HCT116 (cell line): ENCODE measurements at regions not wholly inside any gene's neighbourhood (a gene's known extent, or its start where the extent isn't known, plus 50 kb on each side); places are given as distances from the start of the nearest gene placed in this dataset.

Experiments
- ATAC-seq: fragments of 200-7000 bp; cut with Tn5 transposase; 2 replicates; pipeline ENCODE4 v1.9.1; 2020; ENCODE audit warnings: mild to moderate bottlenecking, moderate library complexity
- BruUV-seq: library from RNA; stranded (reverse); fragments of 400-500 nt; replicated peaks from 2 replicates; lab custom pipeline; 2021; lab: Mats Ljungman, UMichigan
- CTCF ChIA-PET: fragments of 300-600 bp; sonication (Branson Sonifier 250); formaldehyde crosslinking; loops from one replicate; lab custom pipeline; 2021; ENCODE audit warnings: antibody characterized with exemption; lab: Charles Lee
- POLR2A ChIA-PET: fragments of 300-600, 350-600 bp; sonication (Branson Sonifier 250); formaldehyde crosslinking; loops from one replicate; lab custom pipeline; 2021; ENCODE audit warnings: antibody characterized with exemption; lab: Charles Lee
- RAD21 ChIA-PET, 2 experiments: fragments of 300-600 bp; sonication (Branson Sonifier 250); formaldehyde crosslinking; loops; one replicate each; lab custom pipeline; 2023; ENCODE audit warnings: low total read pairs in 2 of 2; ENCODE audit not compliant: uncharacterized antibody in 2 of 2, unreplicated experiment in 2 of 2, low non-redundant PET in 1 of 2; lab: Charles Lee
- DNase-seq: peaks from one replicate; pipeline ENCODE4 v3.0.0-alpha.2; 2010; ENCODE audit warnings: low read depth, low spot score
- H2AFZ ChIP-seq: fragments of 200-600 bp; shearing (Covaris generic), sonication (generic); 2 replicates; pipeline ENCODE4 v1.6.1; 2017; ENCODE audit warnings: low read depth, mixed run types, mixed read lengths, antibody characterized with exemption, low read length; ENCODE audit not compliant: poor library complexity, severe bottlenecking
- H3K27ac ChIP-seq: 2 replicates; pipeline ENCODE4 v1.5.1; 2012; ENCODE audit warnings: low read depth, low read length
- H3K27me3 ChIP-seq: fragments of 200-600 bp; sonication (generic); 2 replicates; pipeline ENCODE4 v1.6.1; 2016; ENCODE audit warnings: mixed run types, low read length, mixed read lengths; ENCODE audit not compliant: insufficient read depth
- H3K36me3 ChIP-seq, 2 experiments: fragments of 200-500 bp in 1 of 2; fragments of 200-600 bp in 1 of 2; sonication (Bioruptor generic) in 1 of 2; sonication (generic) in 1 of 2; 2 replicates each; pipeline versions ENCODE4 v1.5.1 to v1.6.1; 2014 to 2016; ENCODE audit warnings: low read length in 2 of 2, inconsistent platforms in 1 of 2, mixed read lengths in 1 of 2, mixed run types in 1 of 2; ENCODE audit not compliant: insufficient read depth in 2 of 2, control insufficient read depth in 1 of 2
- H3K4me1 ChIP-seq, 2 experiments: fragments of 200-600 bp in 1 of 2; sonication (generic) in 1 of 2; 2 replicates each; pipeline versions ENCODE4 v1.5.1 to v1.6.1; 2012 to 2017; ENCODE audit warnings: low read length in 2 of 2, inconsistent platforms in 1 of 2, mild to moderate bottlenecking in 1 of 2, mixed read lengths in 1 of 2, mixed run types in 1 of 2, moderate library complexity in 1 of 2; ENCODE audit not compliant: insufficient read depth in 2 of 2, control insufficient read depth in 1 of 2
- H3K4me2 ChIP-seq: fragments of 200-600 bp; sonication (generic); 2 replicates; pipeline ENCODE4 v1.6.1; 2017; ENCODE audit warnings: mixed run types, low read length, mixed read lengths
- H3K4me3 ChIP-seq, 2 experiments: fragments of 200-600 bp in 1 of 2; sonication (generic) in 1 of 2; replicated peaks in 1 of 2; 2 replicates each; pipeline ENCODE4 v1.5.1; 2011 to 2016; ENCODE audit warnings: low read length in 2 of 2, control low read depth in 1 of 2, low read depth in 1 of 2, mild to moderate bottlenecking in 1 of 2, mixed read lengths in 1 of 2, mixed run types in 1 of 2
- H3K79me2 ChIP-seq: fragments of 200-600 bp; sonication (generic); 2 replicates; pipeline ENCODE4 v1.6.1; 2017; ENCODE audit warnings: mild to moderate bottlenecking, mixed run types, low read length, moderate library complexity, mixed read lengths; ENCODE audit not compliant: insufficient read depth
- H3K9ac ChIP-seq: fragments of 200-600 bp; sonication (generic); 2 replicates; pipeline ENCODE4 v1.6.1; 2016; ENCODE audit warnings: low read length, mixed read lengths
- H3K9me2 ChIP-seq: fragments of 200-600 bp; sonication (generic), shearing (Covaris generic); 2 replicates; pipeline ENCODE4 v1.6.1; 2017; ENCODE audit warnings: mixed run types, mild to moderate bottlenecking, moderate library complexity; ENCODE audit not compliant: insufficient read depth
- H3K9me3 ChIP-seq, 2 experiments: fragments of 200-500 bp in 1 of 2; fragments of 200-600 bp in 1 of 2; sonication (Bioruptor generic) in 1 of 2; sonication (generic) in 1 of 2; 2 replicates each; pipeline ENCODE4 v1.6.1; 2014 to 2017; ENCODE audit warnings: low read length in 2 of 2, mixed read lengths in 2 of 2, inconsistent platforms in 1 of 2, low read depth in 1 of 2, mild to moderate bottlenecking in 1 of 2, mixed run types in 1 of 2, moderate library complexity in 1 of 2; ENCODE audit not compliant: control insufficient read depth in 1 of 2, insufficient read depth in 1 of 2
- H4K20me1 ChIP-seq: fragments of 200-600 bp; sonication (generic), shearing (Covaris generic); 2 replicates; pipeline ENCODE4 v1.6.1; 2017; ENCODE audit warnings: mixed run types, mild to moderate bottlenecking, moderate library complexity; ENCODE audit not compliant: insufficient read depth
- CBX3 ChIP-seq: IDR thresholded peaks from 2 replicates; pipeline ENCODE4 v1.6.1; 2012; ENCODE audit warnings: low read depth
- CEBPB ChIP-seq: IDR thresholded peaks from 2 replicates; pipeline ENCODE4 v1.6.1; 2012; ENCODE audit warnings: low read depth
- EGR1 ChIP-seq: IDR thresholded peaks from 2 replicates; pipeline ENCODE4 v1.6.1; 2012; ENCODE audit warnings: low read depth
- EZH2phosphoT487 ChIP-seq: fragments of 200-600 bp; IDR thresholded peaks from 2 replicates; pipeline ENCODE4 v1.6.1; 2018; ENCODE audit warnings: antibody characterized with exemption, borderline replicate concordance
- FOSL1 ChIP-seq: IDR thresholded peaks from 2 replicates; pipeline ENCODE4 v1.6.1; 2012; ENCODE audit warnings: low read depth
- JUND ChIP-seq: IDR thresholded peaks from 2 replicates; pipeline ENCODE4 v1.6.1; 2012
- MAX ChIP-seq: IDR thresholded peaks from 2 replicates; pipeline ENCODE4 v1.6.1; 2012
- POLR2AphosphoS5 ChIP-seq: IDR thresholded peaks from 2 replicates; pipeline ENCODE4 v1.6.1; 2011; ENCODE audit warnings: mild to moderate bottlenecking, low read depth, low read length, moderate library complexity
- RAD21 ChIP-seq: IDR thresholded peaks from 2 replicates; pipeline ENCODE4 v1.6.1; 2012; ENCODE audit warnings: low read depth, mild to moderate bottlenecking
- REST ChIP-seq: IDR thresholded peaks from 2 replicates; pipeline ENCODE4 v1.6.1; 2012; ENCODE audit warnings: low read depth
- SIN3A ChIP-seq: IDR thresholded peaks from 2 replicates; pipeline ENCODE4 v1.6.1; 2012; ENCODE audit warnings: low read depth
- SP1 ChIP-seq: IDR thresholded peaks from 2 replicates; pipeline ENCODE4 v1.6.1; 2012; ENCODE audit warnings: low read depth
- SRF ChIP-seq: IDR thresholded peaks from 2 replicates; pipeline ENCODE4 v1.6.1; 2012; ENCODE audit warnings: low read depth
- TCF7L2 ChIP-seq: IDR thresholded peaks from 2 replicates; pipeline ENCODE4 v1.7.0; 2011; ENCODE audit warnings: borderline replicate concordance, inconsistent platforms; ENCODE audit not compliant: insufficient read depth, insufficient read length; ENCODE audit errors: extremely low read depth
- YY1 ChIP-seq: IDR thresholded peaks from 2 replicates; pipeline ENCODE4 v1.6.1; 2011; ENCODE audit warnings: low read length, low read depth, moderate library complexity, mild to moderate bottlenecking; ENCODE audit not compliant: insufficient replicate concordance; ENCODE audit errors: extremely low read depth
- ZNF274 ChIP-seq: fragments of 200-500 bp; sonication (Bioruptor generic); IDR thresholded peaks from 2 replicates; pipeline ENCODE4 v1.6.1; 2014; ENCODE audit warnings: mild to moderate bottlenecking, low read depth, low read length, inconsistent platforms
- intact Hi-C: fragments of 100-400 bp; cut with micrococcal nuclease; formaldehyde crosslinking; loops from 2 replicates; pipeline ENCODE4 v1.10.0; 2022

- H3K27me3 ChIP-seq: no peaks in the 10 kb centered on the region
- ChIA-PET RAD21 (no interaction called here), POLR2A (no interaction called here), CTCF (no interaction called here)
- BruUV-seq: no TSS peak
- ATAC-seq (no peak), DNase-seq (no peak)
- H3K27ac ChIP-seq: no peak overlapping the region
- no peaks in the 10 kb centered on the region for H3K79me2 ChIP-seq
- no peak overlapping the region for H2AFZ ChIP-seq
- H4K20me1 ChIP-seq: no peaks in the 10 kb centered on the region
- H3K4me2 ChIP-seq: no peak overlapping the region
- no peak overlapping the region for H3K4me3 ChIP-seq
- H3K9me3 ChIP-seq: no peaks in the 10 kb centered on the region
- no peak overlapping the region for H3K9ac ChIP-seq
- TF ChIP-seq REST: no peak
- no peak for TF ChIP-seq EGR1
- no peak for TF ChIP-seq YY1
- no peak for TF ChIP-seq MAX
- TF ChIP-seq RAD21: no peak
- TF ChIP-seq SRF: no peak
- no peak for TF ChIP-seq CEBPB
- TF ChIP-seq ZNF274: no peak
- TF ChIP-seq JUND: no peak
- no peak for TF ChIP-seq TCF7L2
- TF ChIP-seq SIN3A: no peak
- TF ChIP-seq CBX3: no peak
- no peak for TF ChIP-seq FOSL1
- no peak for TF ChIP-seq SP1
- no peak for TF ChIP-seq EZH2phosphoT487
- TF ChIP-seq POLR2AphosphoS5: no peak
- H3K36me3 ChIP-seq: no peaks in the 10 kb centered on the region
- intact Hi-C loops: no loop called here
- no peaks in the 10 kb centered on the region for H3K4me1 ChIP-seq
- H3K9me2 ChIP-seq: no peaks in the 10 kb centered on the region
These were observed 214.5 kb upstream of the IGF1 start for GRCh38 chr12:102694903-102695302.
